Activated B cell treated with CpG ODN at 0.5 μM for 24 hours (primary cell): ENCODE measurements at regions not wholly inside any gene's neighbourhood (a gene's known extent, or its start where the extent isn't known, plus 50 kb on each side); places are given as distances from the start of the nearest gene placed in this dataset.

Source experiments
- ATAC-seq: fragments of 200-7000 bp; cut with Tn5 transposase; one replicate; pipeline ENCODE4 v1.10.0; 2021; ENCODE audit warnings: low read depth, mild to moderate bottlenecking, moderate library complexity
- CTCF ChIA-PET: fragments of 350-600 bp; sonication (Branson Sonifier 250); formaldehyde crosslinking; loops from one replicate; lab custom pipeline; 2021; ENCODE audit warnings: antibody characterized with exemption; lab: Charles Lee
- POLR2A ChIA-PET: fragments of 350-600 bp; sonication (Branson Sonifier 250); formaldehyde crosslinking; loops from one replicate; lab custom pipeline; 2021; ENCODE audit warnings: antibody characterized with exemption; lab: Charles Lee
- DNase-seq: peaks from one replicate; pipeline ENCODE4 v3.0.0; 2022
- H3K27ac Mint-ChIP-seq: one replicate; pipeline ENCODE4 v1.8.0; 2020; ENCODE audit warnings: mixed read lengths
- H3K27me3 Mint-ChIP-seq: one replicate; pipeline ENCODE4 v1.8.0; 2021; ENCODE audit warnings: mixed read lengths
- H3K36me3 Mint-ChIP-seq: one replicate; pipeline ENCODE4 v1.8.0; 2021; ENCODE audit warnings: low read depth, mixed read lengths
- H3K4me1 Mint-ChIP-seq: one replicate; pipeline ENCODE4 v1.8.0; 2021; ENCODE audit warnings: mixed read lengths
- H3K4me3 Mint-ChIP-seq: one replicate; pipeline ENCODE4 v1.8.0; 2020; ENCODE audit warnings: mild to moderate bottlenecking, mixed read lengths
- H3K9me3 Mint-ChIP-seq: one replicate; pipeline ENCODE4 v1.8.0; 2020; ENCODE audit warnings: mixed read lengths
- intact Hi-C: fragments of 100-400 bp; cut with micrococcal nuclease; formaldehyde crosslinking; loops from one replicate; pipeline ENCODE4 v1.15.1; 2024
- TF ChIP-seq, protein P1 (sequence below): fragments of 200-600 bp; IDR thresholded peaks from one replicate; pipeline ENCODE4 v1.8.0; 2022; ENCODE audit warnings: antibody characterized with exemption, mild to moderate bottlenecking

DNA sequence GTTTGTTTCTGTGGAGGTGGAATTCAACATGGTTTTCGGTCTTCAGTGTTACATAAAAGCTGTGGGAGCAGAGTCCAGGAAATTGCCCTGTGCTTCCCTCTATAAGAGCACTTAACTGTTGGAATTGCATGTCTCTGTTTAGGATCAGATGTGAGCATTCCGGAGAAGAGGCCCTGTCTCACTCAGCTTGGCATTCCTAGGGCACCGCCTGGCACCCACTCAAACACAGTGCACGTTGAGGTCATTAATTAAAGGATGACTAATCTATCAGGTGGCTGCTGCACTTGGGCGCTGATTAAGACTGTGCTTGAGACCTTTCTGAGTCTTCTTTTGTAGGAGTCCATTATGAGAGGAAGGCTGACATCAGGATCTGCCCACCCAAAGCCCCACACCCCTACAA is 82.8 kb upstream of the VIPR2 start:
- DNase-seq (no peak), ATAC-seq (no peak)
- H3K27me3 Mint-ChIP-seq, result no peaks in the 10 kb centered on the region
- TF ChIP-seq, protein P1, sequence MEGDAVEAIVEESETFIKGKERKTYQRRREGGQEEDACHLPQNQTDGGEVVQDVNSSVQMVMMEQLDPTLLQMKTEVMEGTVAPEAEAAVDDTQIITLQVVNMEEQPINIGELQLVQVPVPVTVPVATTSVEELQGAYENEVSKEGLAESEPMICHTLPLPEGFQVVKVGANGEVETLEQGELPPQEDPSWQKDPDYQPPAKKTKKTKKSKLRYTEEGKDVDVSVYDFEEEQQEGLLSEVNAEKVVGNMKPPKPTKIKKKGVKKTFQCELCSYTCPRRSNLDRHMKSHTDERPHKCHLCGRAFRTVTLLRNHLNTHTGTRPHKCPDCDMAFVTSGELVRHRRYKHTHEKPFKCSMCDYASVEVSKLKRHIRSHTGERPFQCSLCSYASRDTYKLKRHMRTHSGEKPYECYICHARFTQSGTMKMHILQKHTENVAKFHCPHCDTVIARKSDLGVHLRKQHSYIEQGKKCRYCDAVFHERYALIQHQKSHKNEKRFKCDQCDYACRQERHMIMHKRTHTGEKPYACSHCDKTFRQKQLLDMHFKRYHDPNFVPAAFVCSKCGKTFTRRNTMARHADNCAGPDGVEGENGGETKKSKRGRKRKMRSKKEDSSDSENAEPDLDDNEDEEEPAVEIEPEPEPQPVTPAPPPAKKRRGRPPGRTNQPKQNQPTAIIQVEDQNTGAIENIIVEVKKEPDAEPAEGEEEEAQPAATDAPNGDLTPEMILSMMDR, result no peak
- CTCF ChIA-PET, result no interaction called here
- H3K4me1 Mint-ChIP-seq, result no peaks in the 10 kb centered on the region
- no peaks in the 10 kb centered on the region for H3K36me3 Mint-ChIP-seq
- intact Hi-C loops, result no loop called here
- no peak overlapping the region for H3K4me3 Mint-ChIP-seq
- H3K9me3 Mint-ChIP-seq, result no peaks in the 10 kb centered on the region
- POLR2A ChIA-PET, result no interaction called here
- H3K27ac Mint-ChIP-seq, result no peak overlapping the region

DNA sequence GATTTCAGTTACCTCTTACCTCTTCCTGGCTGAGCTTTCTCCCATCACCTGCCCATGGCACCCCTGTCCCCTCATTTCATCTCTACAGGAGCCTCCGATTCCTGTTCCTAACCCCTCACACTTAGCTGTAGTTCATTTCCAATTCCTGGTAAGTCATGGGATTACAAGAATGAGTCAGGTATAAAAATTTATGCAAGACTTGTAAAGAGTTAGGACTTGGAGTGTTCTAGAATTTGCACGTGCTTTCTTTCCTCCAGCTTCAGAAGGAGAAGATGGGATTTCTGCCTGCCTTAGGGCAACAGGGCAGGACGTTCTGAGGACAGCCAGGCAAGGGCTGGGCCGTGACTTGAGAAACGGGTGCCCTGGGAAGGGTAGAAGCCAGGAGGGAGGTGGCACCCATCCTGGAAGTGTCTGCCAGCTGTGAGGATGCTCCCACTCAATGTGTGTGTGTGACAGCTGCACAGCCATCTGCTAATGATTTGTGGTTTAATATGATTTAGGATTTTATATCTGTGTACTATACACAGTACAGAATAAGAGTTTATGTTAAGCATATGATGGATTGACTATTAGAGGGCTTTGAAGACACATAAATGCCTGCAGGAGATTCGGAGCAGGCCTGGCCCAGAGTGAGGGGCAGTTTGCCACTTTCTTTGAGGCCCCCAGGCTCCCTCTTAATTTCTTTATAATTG is 81.5 kb upstream of the VIPR2 start:
- POLR2A ChIA-PET, result no interaction called here
- Mint-ChIP-seq H3K27me3 (no peaks in the 10 kb centered on the region), H3K4me1 (no peaks in the 10 kb centered on the region), H3K9me3 (no peaks in the 10 kb centered on the region), H3K27ac (no peak overlapping the region), H3K36me3 (no peaks in the 10 kb centered on the region), H3K4me3 (no peak overlapping the region)
- TF ChIP-seq, protein P1, result no peak
- ATAC-seq, result no peak
- intact Hi-C loops, result no loop called here
- CTCF ChIA-PET, result no interaction called here
- no peak for DNase-seq

DNA sequence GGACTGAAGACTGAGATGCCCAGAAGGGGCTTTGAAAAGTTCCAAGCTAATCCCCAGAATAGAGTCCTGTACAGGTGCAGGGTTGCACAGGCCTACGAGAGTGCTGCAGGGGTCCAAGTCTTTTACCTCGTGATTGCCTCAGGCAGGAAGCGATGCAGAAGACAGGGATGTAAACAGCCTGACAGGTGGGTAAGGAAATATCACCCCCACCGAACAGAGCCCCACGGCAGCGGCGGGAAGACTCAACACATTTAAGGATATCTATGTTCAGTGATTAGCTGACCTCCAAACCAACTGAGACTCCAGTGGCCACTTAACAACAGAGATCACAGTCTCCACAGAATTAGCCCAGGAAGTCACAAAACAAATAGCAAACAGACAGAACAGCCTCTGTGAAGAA is 73.9 kb upstream of the VIPR2 start:
- Mint-ChIP-seq H3K36me3 (no peaks in the 10 kb centered on the region), H3K27ac (no peak overlapping the region), H3K9me3 (no peaks in the 10 kb centered on the region), H3K4me3 (no peak overlapping the region), H3K4me1 (no peaks in the 10 kb centered on the region), H3K27me3 (no peaks in the 10 kb centered on the region)
- TF ChIP-seq, protein P1, result no peak
- ATAC-seq (no peak), DNase-seq (no peak)
- ChIA-PET POLR2A (no interaction called here), CTCF (no interaction called here)
- intact Hi-C loops, result no loop called here

DNA sequence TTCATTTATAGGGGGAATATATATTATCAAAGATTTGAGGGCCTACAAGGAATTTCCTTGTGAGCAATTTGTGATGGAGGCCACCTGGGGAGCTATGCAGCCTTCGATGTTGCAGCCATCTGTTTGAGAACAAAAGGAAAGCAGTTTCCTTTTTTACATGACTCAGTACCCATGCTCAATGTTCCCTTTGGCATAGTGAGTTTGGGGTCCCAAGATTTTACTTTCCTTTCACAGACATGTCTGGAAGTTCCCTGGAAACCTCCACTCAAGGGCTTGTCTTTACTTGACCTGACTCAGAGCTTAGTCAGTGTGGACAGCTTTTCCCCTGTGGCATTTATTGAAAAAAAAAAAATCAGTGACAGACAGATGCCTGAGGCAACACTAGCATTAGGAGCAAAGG is 73.5 kb upstream of the VIPR2 start:
- H3K27me3 Mint-ChIP-seq, result no peaks in the 10 kb centered on the region
- H3K4me1 Mint-ChIP-seq, result no peaks in the 10 kb centered on the region
- TF ChIP-seq, protein P1, result no peak
- no peaks in the 10 kb centered on the region for H3K36me3 Mint-ChIP-seq
- no peaks in the 10 kb centered on the region for H3K9me3 Mint-ChIP-seq
- ATAC-seq (no peak), DNase-seq (no peak)
- no peak overlapping the region for H3K4me3 Mint-ChIP-seq
- no peak overlapping the region for H3K27ac Mint-ChIP-seq
- POLR2A ChIA-PET, result no interaction called here
- CTCF ChIA-PET, result no interaction called here
- intact Hi-C loops, result no loop called here

DNA sequence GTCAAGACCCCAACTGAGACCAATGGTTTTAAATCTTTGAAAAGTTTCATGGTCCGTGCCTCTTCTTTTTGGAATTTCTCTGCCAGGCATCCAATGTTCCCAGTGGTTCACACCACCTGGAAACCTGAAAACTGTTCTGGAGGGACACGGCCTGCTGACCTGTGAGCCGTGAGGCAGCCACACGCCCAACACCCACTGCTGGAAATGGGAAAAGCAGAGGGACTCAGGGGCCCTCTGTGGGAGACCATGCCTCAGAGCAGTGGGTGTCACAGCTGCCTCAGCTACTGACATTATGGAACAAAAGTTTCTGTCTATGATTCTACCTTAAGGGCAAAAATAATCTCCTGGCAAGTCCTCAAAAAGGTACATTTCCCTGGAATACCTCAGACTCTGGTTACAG is 70.4 kb upstream of the VIPR2 start:
- POLR2A ChIA-PET, result no interaction called here
- intact Hi-C loops, result no loop called here
- TF ChIP-seq, protein P1, result no peak
- Mint-ChIP-seq H3K27me3 (no peaks in the 10 kb centered on the region), H3K36me3 (no peaks in the 10 kb centered on the region), H3K9me3 (no peaks in the 10 kb centered on the region), H3K4me3 (no peak overlapping the region), H3K4me1 (no peaks in the 10 kb centered on the region), H3K27ac (no peak overlapping the region)
- DNase-seq, result no peak
- CTCF ChIA-PET, result no interaction called here
- no peak for ATAC-seq
